HEK293T (cell line): ENCODE measurements at regions not wholly inside any gene's neighbourhood (a gene's known extent, or its start where the extent isn't known, plus 50 kb on each side); places are given as distances from the start of the nearest gene placed in this dataset.

Experiments
- BHLHE40 ChIP-seq: fragments of 450-650 bp; IDR thresholded peaks from 2 replicates; pipeline ENCODE4 v1.6.1; 2016; ENCODE audit warnings: mild to moderate bottlenecking, moderate library complexity, borderline replicate concordance
- FOXM1 ChIP-seq: fragments of 450-650 bp; IDR thresholded peaks from 2 replicates; pipeline ENCODE4 v1.6.1; 2017; ENCODE audit warnings: mild to moderate bottlenecking, borderline replicate concordance
- L3MBTL2 ChIP-seq: fragments of 450-650 bp; conservative IDR thresholded peaks from 2 replicates; pipeline ENCODE4 v1.6.1; 2016; ENCODE audit warnings: mild to moderate bottlenecking
- LEF1 ChIP-seq: fragments of 450-650 bp; IDR thresholded peaks from 2 replicates; pipeline ENCODE4 v1.6.1; 2017; ENCODE audit warnings: mild to moderate bottlenecking, borderline replicate concordance
- NFRKB ChIP-seq: fragments of 450-650 bp; IDR thresholded peaks from 2 replicates; pipeline ENCODE4 v1.6.1; 2016; ENCODE audit warnings: mild to moderate bottlenecking, moderate library complexity
- SUZ12 ChIP-seq: fragments of 450-650 bp; IDR thresholded peaks from 2 replicates; pipeline ENCODE4 v1.6.1; 2016; ENCODE audit warnings: mild to moderate bottlenecking
- TARDBP ChIP-seq: fragments of 450-650 bp; IDR thresholded peaks from 2 replicates; pipeline ENCODE4 v1.6.1; 2016
- ZNF384 ChIP-seq: fragments of 450-650 bp; IDR thresholded peaks from 2 replicates; pipeline ENCODE4 v1.6.1; 2016

- TF ChIP-seq ZNF384, result no peak
- TF ChIP-seq NFRKB, result no peak
- TF ChIP-seq SUZ12, result no peak
- TF ChIP-seq FOXM1, result no peak
- no peak for TF ChIP-seq BHLHE40
- no peak for TF ChIP-seq L3MBTL2
- no peak for TF ChIP-seq LEF1
- TF ChIP-seq TARDBP, result no peak
Observed at GRCh38 chr7:32215697-32216096, 145.5 kb upstream of the PDE1C start.
